H1 (cell line): ENCODE measurements at regions not wholly inside any gene's neighbourhood (a gene's known extent, or its start where the extent isn't known, plus 50 kb on each side); places are given as distances from the start of the nearest gene placed in this dataset.

Experiments
- CTCF ChIA-PET: fragments of 300-600 bp; sonication (Branson Sonifier 250); formaldehyde crosslinking; loops from one replicate; lab custom pipeline; 2021; ENCODE audit not compliant: partially characterized antibody; lab: Charles Lee
- POLR2A ChIA-PET: fragments of 300-600 bp; sonication (Branson Sonifier 250); formaldehyde crosslinking; loops from one replicate; lab custom pipeline; 2021; ENCODE audit warnings: inconsistent platforms; ENCODE audit not compliant: partially characterized antibody; lab: Charles Lee
- DNase-seq, 2 experiments: peaks; one replicate each; pipeline versions ENCODE4 v3.0.0 to v3.0.0-alpha.2; 2010 to 2022; ENCODE audit warnings: low spot score in 2 of 2, low read depth in 1 of 2, mixed read lengths in 1 of 2
- FAIRE-seq: peaks from 2 replicates; lab custom pipeline; 2011; peaks lifted over from hg19 to GRCh38; lab: Jason Lieb, UNC
- H2AFZ ChIP-seq: 2 replicates; pipeline ENCODE4 v1.8.1; 2012; ENCODE audit warnings: low read length, inconsistent platforms
- H2AK5ac ChIP-seq: 2 replicates; pipeline ENCODE4 v1.6.1; 2013; ENCODE audit warnings: low read depth, low read length
- H2BK120ac ChIP-seq: replicated peaks from 2 replicates; pipeline ENCODE3; 2013; ENCODE audit warnings: low read depth, low read length, inconsistent platforms
- H2BK12ac ChIP-seq: 2 replicates; pipeline ENCODE4 v1.6.1; 2013; ENCODE audit warnings: low read depth, low read length
- H2BK15ac ChIP-seq: 2 replicates; pipeline ENCODE4 v1.6.1; 2013; ENCODE audit warnings: low read length
- H2BK20ac ChIP-seq: 2 replicates; pipeline ENCODE4 v1.6.1; 2013; ENCODE audit warnings: low read length
- H2BK5ac ChIP-seq: 2 replicates; pipeline ENCODE4 v1.6.1; 2013; ENCODE audit warnings: low read depth, low read length
- H3K14ac ChIP-seq: 2 replicates; pipeline ENCODE4 v1.6.1; 2013; ENCODE audit warnings: inconsistent platforms; ENCODE audit not compliant: insufficient read length
- H3K18ac ChIP-seq: 2 replicates; pipeline ENCODE4 v1.6.1; 2013; ENCODE audit warnings: low read length; ENCODE audit errors: extremely low read depth
- H3K23ac ChIP-seq: 2 replicates; pipeline ENCODE4 v1.6.1; 2013; ENCODE audit warnings: inconsistent platforms; ENCODE audit not compliant: insufficient read length
- H3K23me2 ChIP-seq: 2 replicates; pipeline ENCODE4 v1.6.1; 2013; ENCODE audit warnings: low read depth, low read length
- H3K27ac ChIP-seq: 2 replicates; pipeline ENCODE4 v1.6.1; 2011; ENCODE audit warnings: low read depth, low read length, inconsistent platforms
- H3K27me3 ChIP-seq, 4 experiments: replicated peaks in 1 of 4; 1 replicate in 1 of 4; 2 replicates in 3 of 4; pipeline versions ENCODE4 v1.6.1 to v1.8.1; 2011 to 2013; ENCODE audit warnings: low read length in 3 of 4, mild to moderate bottlenecking in 3 of 4, inconsistent platforms in 2 of 4, mixed read lengths in 2 of 4, moderate library complexity in 1 of 4; ENCODE audit not compliant: control insufficient read depth in 3 of 4, insufficient read depth in 3 of 4; ENCODE audit errors: extremely low read depth in 1 of 4
- H3K36me3 ChIP-seq, 4 experiments: 2 replicates each; pipeline versions ENCODE4 v1.6.1 to v1.8.1; 2011 to 2013; ENCODE audit warnings: mild to moderate bottlenecking in 4 of 4, low read length in 3 of 4, moderate library complexity in 2 of 4, control low read depth in 1 of 4, inconsistent platforms in 1 of 4; ENCODE audit not compliant: insufficient read depth in 4 of 4, control insufficient read depth in 2 of 4
- H3K4ac ChIP-seq: replicated peaks from 2 replicates; pipeline ENCODE3; 2013; ENCODE audit warnings: low read length, low read depth, mixed read lengths, inconsistent platforms; ENCODE audit not compliant: insufficient read length
- H3K4me1 ChIP-seq, 4 experiments: replicated peaks in 1 of 4; 1 replicate in 1 of 4; 2 replicates in 3 of 4; pipeline versions ENCODE4 v1.6.1 to v1.8.1; 2011 to 2013; ENCODE audit warnings: low read length in 3 of 4, inconsistent platforms in 2 of 4, mixed read lengths in 1 of 4; ENCODE audit not compliant: insufficient read depth in 4 of 4, control insufficient read depth in 3 of 4
- H3K4me2 ChIP-seq, 2 experiments: 2 replicates each; pipeline versions ENCODE4 v1.6.1 to v1.8.1; 2011 to 2013; ENCODE audit warnings: low read depth in 2 of 2, low read length in 2 of 2, control low read depth in 1 of 2, inconsistent platforms in 1 of 2, mild to moderate bottlenecking in 1 of 2; ENCODE audit not compliant: insufficient read depth in 1 of 2
- H3K4me3 ChIP-seq, 4 experiments: fragments of 200-600, 300-600 bp in 1 of 4; sonication (generic), shearing (Covaris generic), sonication (Bioruptor Twin) in 1 of 4; 2 replicates each; pipeline versions ENCODE4 v1.5.1 to v1.8.1; 2011 to 2016; ENCODE audit warnings: low read length in 4 of 4, low read depth in 3 of 4, control low read depth in 2 of 4, inconsistent platforms in 2 of 4, mild to moderate bottlenecking in 2 of 4, mixed read lengths in 1 of 4, moderate library complexity in 1 of 4; ENCODE audit not compliant: insufficient read depth in 2 of 4; ENCODE audit errors: extremely low read depth in 1 of 4
- H3K56ac ChIP-seq: replicated peaks from 2 replicates; pipeline ENCODE3; 2013; ENCODE audit warnings: low read depth, mild to moderate bottlenecking, mixed read lengths, low read length, inconsistent platforms; ENCODE audit not compliant: insufficient read length
- H3K79me1 ChIP-seq: 2 replicates; pipeline ENCODE4 v1.6.1; 2013; ENCODE audit warnings: low read depth, low read length, control low read depth
- H3K79me2 ChIP-seq, 2 experiments: 2 replicates each; pipeline versions ENCODE4 v1.6.1 to v1.8.1; 2012 to 2013; ENCODE audit warnings: low read length in 2 of 2, mild to moderate bottlenecking in 2 of 2, inconsistent platforms in 1 of 2; ENCODE audit not compliant: insufficient read depth in 2 of 2, control insufficient read depth in 1 of 2
- H3K9ac ChIP-seq, 4 experiments: replicated peaks in 1 of 4; 1 replicate in 1 of 4; 2 replicates in 3 of 4; pipeline versions ENCODE4 v1.6.1 to v1.8.1; 2011 to 2013; ENCODE audit warnings: low read depth in 3 of 4, low read length in 3 of 4, control low read depth in 2 of 4, mild to moderate bottlenecking in 2 of 4, moderate library complexity in 2 of 4, inconsistent platforms in 1 of 4; ENCODE audit errors: extremely low read depth in 1 of 4
- H3K9me3 ChIP-seq, 2 experiments: 2 replicates each; pipeline versions ENCODE4 v1.6.1 to v1.8.1; 2012 to 2013; ENCODE audit warnings: mild to moderate bottlenecking in 2 of 2, moderate library complexity in 2 of 2, control low read depth in 1 of 2, inconsistent platforms in 1 of 2, low read depth in 1 of 2, low read length in 1 of 2, mixed read lengths in 1 of 2; ENCODE audit not compliant: insufficient read depth in 2 of 2
- H4K20me1 ChIP-seq, 2 experiments: replicated peaks in 1 of 2; 2 replicates each; pipeline versions ENCODE3 to v1.8.1; 2011 to 2013; ENCODE audit warnings: inconsistent platforms in 2 of 2, low read length in 2 of 2, mild to moderate bottlenecking in 1 of 2; ENCODE audit not compliant: insufficient read depth in 2 of 2, control insufficient read depth in 1 of 2
- H4K5ac ChIP-seq: 2 replicates; pipeline ENCODE4 v1.6.1; 2013; ENCODE audit warnings: low read length, low read depth, mixed read lengths, inconsistent platforms; ENCODE audit not compliant: insufficient read length
- H4K8ac ChIP-seq: 2 replicates; pipeline ENCODE4 v1.8.0; 2013; ENCODE audit warnings: mild to moderate bottlenecking, moderate library complexity, low read length, inconsistent platforms; ENCODE audit not compliant: insufficient read depth; ENCODE audit errors: extremely low read depth
- H4K91ac ChIP-seq: replicated peaks from 2 replicates; pipeline ENCODE3; 2013; ENCODE audit warnings: low read length, mixed read lengths, inconsistent platforms; ENCODE audit not compliant: insufficient read length
- ASH2L ChIP-seq: fragments of 200-600, 300-600 bp; sonication (generic); IDR thresholded peaks from one replicate; pipeline ENCODE4 v1.7.1; 2017; ENCODE audit warnings: low read length
- EZH2 ChIP-seq: fragments of 200-600 bp; sonication (generic); IDR thresholded peaks from 2 replicates; pipeline ENCODE4 v1.7.1; 2012; ENCODE audit warnings: low read depth, mild to moderate bottlenecking, moderate library complexity, low read length, inconsistent platforms; ENCODE audit not compliant: severe bottlenecking
- NRF1 ChIP-seq: IDR thresholded peaks from 2 replicates; pipeline ENCODE4 v1.6.1; 2011; ENCODE audit warnings: mild to moderate bottlenecking, low read depth, low read length, improper control_type of control experiment
- PHF8 ChIP-seq: fragments of 200-600 bp; sonication (generic); conservative IDR thresholded peaks from 2 replicates; pipeline ENCODE4 v1.7.1; 2012; ENCODE audit warnings: low read depth, mild to moderate bottlenecking, inconsistent platforms, low read length, moderate library complexity
- POLR2AphosphoS5 ChIP-seq: IDR thresholded peaks from 2 replicates; pipeline ENCODE4 v1.6.1; 2011; ENCODE audit warnings: low read depth, low read length
- RBBP5 ChIP-seq: IDR thresholded peaks from 2 replicates; pipeline ENCODE4 v1.7.1; 2012; ENCODE audit warnings: low read depth, mild to moderate bottlenecking, inconsistent platforms, low read length, moderate library complexity, borderline replicate concordance
- SIRT6 ChIP-seq: IDR thresholded peaks from one replicate; pipeline ENCODE4 v1.7.1; 2012; ENCODE audit warnings: low read length, inconsistent platforms
- SP1 ChIP-seq: IDR thresholded peaks from 2 replicates; pipeline ENCODE4 v1.6.1; 2011; ENCODE audit warnings: low read depth, low read length
- SP2 ChIP-seq: IDR thresholded peaks from 2 replicates; pipeline ENCODE4 v1.6.1; 2012; ENCODE audit warnings: mild to moderate bottlenecking, low read length, inconsistent platforms
- TEAD4 ChIP-seq: IDR thresholded peaks from 2 replicates; pipeline ENCODE4 v1.6.1; 2012; ENCODE audit warnings: low read depth, low read length, inconsistent platforms, mixed read lengths
- USF2 ChIP-seq: IDR thresholded peaks from 2 replicates; pipeline ENCODE4 v1.6.1; 2011; ENCODE audit warnings: low read length, improper control_type of control experiment
- ZNF274 ChIP-seq: IDR thresholded peaks from 2 replicates; pipeline ENCODE4 v1.7.0; 2012; ENCODE audit warnings: low read length, borderline replicate concordance; ENCODE audit errors: extremely low read depth
- WGBS, 2 experiments: shearing (Covaris generic) in 1 of 2; methylation state at CpG; one replicate each; pipeline versions ENCODE4 v1.1.6 to v1.1.7; 2013 to 2015; ENCODE audit warnings: low lambda C conversion rate in 2 of 2, mixed read lengths in 2 of 2, inconsistent platforms in 1 of 2, low coverage in 1 of 2, missing lambda C conversion rate in 1 of 2; ENCODE audit not compliant: insufficient replicate concordance in 2 of 2, insufficient coverage in 1 of 2, insufficient read length in 1 of 2; ENCODE audit errors: extremely low coverage in 1 of 2, missing lambda C conversion rate in 1 of 2; 5-methylcytosine and 5-hydroxymethylcytosine counted together

- Histone ChIP-seq H2BK15ac (no peak overlapping the region), H2BK20ac (no peak overlapping the region), H2BK120ac (no peak overlapping the region), H3K79me2 (no peaks in the 10 kb centered on the region), H3K27me3 (no peaks in the 10 kb centered on the region; a peak in 1 of 7 replicates), H2BK12ac (no peak overlapping the region), H3K23me2 (0 out of 2 replicates have a peak, but pooled peaks cover 2% of the 10 kb centered on the region), H3K27ac (no peak overlapping the region), H4K91ac (no peak overlapping the region), H3K56ac (no peak overlapping the region), H3K9me3 (no peaks in the 10 kb centered on the region), H4K20me1 (peaks cover 4 to 17% of the 10 kb centered on the region in 2 experiments), H2AFZ (no peak overlapping the region), H3K4me3 (no peak overlapping the region), H4K5ac (no peak overlapping the region), H3K23ac (no peak overlapping the region), H3K79me1 (peaks cover 3% of the 10 kb centered on the region), H3K36me3 (no peaks in the 10 kb centered on the region), H2BK5ac (no peak overlapping the region), H3K14ac (no peak overlapping the region), H3K9ac (no peak overlapping the region), H3K4me2 (no peak overlapping the region), H3K4ac (no peak overlapping the region), H2AK5ac (no peak overlapping the region), H3K4me1 (peaks cover 0 to 8% (median 1%) of the 10 kb centered on the region in 4 experiments; a peak in 2 of 7 replicates), H4K8ac (0 out of 2 replicates have a peak overlapping the region, but pooled peaks have one; percentile 62), H3K18ac (no peak overlapping the region)
- WGBS, 2 experiments, result 82% methylated on average over 18 of the region's 18 CpGs; no CpG with 5 or more reads in 1 of the 2 experiments
- FAIRE-seq, result no peak
- ChIA-PET POLR2A (no interaction called here), CTCF (no interaction called here)
- no peak for TF ChIP-seq PHF8
- no peak for TF ChIP-seq TEAD4
- TF ChIP-seq USF2, result no peak
- TF ChIP-seq SIRT6, result no peak
- TF ChIP-seq ZNF274, result no peak
- no peak for TF ChIP-seq POLR2AphosphoS5
- no peak for TF ChIP-seq NRF1
- TF ChIP-seq EZH2, result no peak
- no peak for TF ChIP-seq SP1
- TF ChIP-seq RBBP5, result no peak
- TF ChIP-seq SP2, result no peak
- no peak for TF ChIP-seq ASH2L
- no peak for DNase-seq
These were observed 1122.3 kb downstream of the BRD1 start for GRCh38 chr22:48705159-48705916.
